Left ventricle myocardium inferior (tissue), 1 donor: ENCODE measurements at regions not wholly inside any gene's neighbourhood (a gene's known extent, or its start where the extent isn't known, plus 50 kb on each side); places are given as distances from the start of the nearest gene placed in this dataset.

Experiments
- DNase-seq: peaks from one replicate; pipeline ENCODE4 v3.0.0-alpha.2; 2020
- H3K27ac ChIP-seq: fragments of 200-600 bp; replicated peaks from 2 replicates; pipeline ENCODE4 v1.8.0; 2021
- H3K27me3 ChIP-seq: fragments of 200-600 bp; 2 replicates; pipeline ENCODE4 v1.8.0; 2021; ENCODE audit warnings: low read depth
- H3K36me3 ChIP-seq: fragments of 200-600 bp; 2 replicates; pipeline ENCODE4 v1.8.0; 2021
- H3K4me1 ChIP-seq: fragments of 200-600 bp; 2 replicates; pipeline ENCODE4 v1.8.0; 2021
- H3K4me3 ChIP-seq: fragments of 200-600 bp; 2 replicates; pipeline ENCODE4 v1.8.0; 2021; ENCODE audit warnings: mild to moderate bottlenecking, moderate library complexity
- H3K9me3 ChIP-seq: fragments of 200-600 bp; replicated peaks from 2 replicates; pipeline ENCODE4 v1.8.0; 2021
- CTCF ChIP-seq: fragments of 200-600 bp; IDR thresholded peaks from 2 replicates; pipeline ENCODE4 v1.8.0; 2021; ENCODE audit warnings: antibody characterized with exemption, mild to moderate bottlenecking, borderline replicate concordance
- intact Hi-C: fragments of 100-400 bp; cut with micrococcal nuclease; formaldehyde crosslinking; loops from one replicate; pipeline ENCODE4 v1.11.0; 2022
- donor health status: DM: no; HTN: yes; CAD: no; lungs with severe emphysema.

- no peaks in the 10 kb centered on the region for H3K27me3 ChIP-seq
- no peak for TF ChIP-seq CTCF
- no peak for DNase-seq
- peaks cover 16% of the 10 kb centered on the region for H3K4me1 ChIP-seq
- H3K36me3 ChIP-seq, result no peaks in the 10 kb centered on the region
- H3K4me3 ChIP-seq, result no peak overlapping the region
- H3K27ac ChIP-seq, result peak overlapping the region; percentile 64
- intact Hi-C loops, result no loop called here
- H3K9me3 ChIP-seq, result no peaks in the 10 kb centered on the region
Measured at GRCh38 chr15:56831467-56832005, 86.9 kb upstream of the TCF12 start.

DNA sequence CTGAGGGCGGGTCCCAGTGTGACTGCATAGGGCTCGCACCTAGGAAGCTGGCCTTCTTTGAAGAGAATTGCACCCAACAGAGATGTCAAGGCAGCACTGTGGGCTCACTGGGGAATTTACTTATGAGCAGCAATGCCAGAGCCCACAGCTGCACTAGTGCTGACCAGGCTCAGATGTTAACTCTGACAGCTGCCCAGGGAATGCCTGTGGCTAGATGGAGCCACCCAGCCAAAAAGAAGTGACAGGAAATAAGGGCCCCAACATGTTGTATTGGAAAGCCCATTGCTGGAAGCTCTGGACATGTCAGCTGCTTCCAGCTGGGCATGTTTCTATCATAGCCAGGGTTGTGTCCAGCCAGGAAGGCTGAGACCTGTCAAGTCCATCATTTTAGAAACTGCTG lies 90.9 kb upstream of the ZNF280D start:
- Histone ChIP-seq H3K27ac (no peak overlapping the region), H3K4me3 (no peak overlapping the region), H3K36me3 (no peaks in the 10 kb centered on the region), H3K27me3 (no peaks in the 10 kb centered on the region), H3K9me3 (no peaks in the 10 kb centered on the region), H3K4me1 (peaks cover 10% of the 10 kb centered on the region)
- intact Hi-C loops, result no loop called here
- no peak for DNase-seq
- no peak for TF ChIP-seq CTCF

DNA sequence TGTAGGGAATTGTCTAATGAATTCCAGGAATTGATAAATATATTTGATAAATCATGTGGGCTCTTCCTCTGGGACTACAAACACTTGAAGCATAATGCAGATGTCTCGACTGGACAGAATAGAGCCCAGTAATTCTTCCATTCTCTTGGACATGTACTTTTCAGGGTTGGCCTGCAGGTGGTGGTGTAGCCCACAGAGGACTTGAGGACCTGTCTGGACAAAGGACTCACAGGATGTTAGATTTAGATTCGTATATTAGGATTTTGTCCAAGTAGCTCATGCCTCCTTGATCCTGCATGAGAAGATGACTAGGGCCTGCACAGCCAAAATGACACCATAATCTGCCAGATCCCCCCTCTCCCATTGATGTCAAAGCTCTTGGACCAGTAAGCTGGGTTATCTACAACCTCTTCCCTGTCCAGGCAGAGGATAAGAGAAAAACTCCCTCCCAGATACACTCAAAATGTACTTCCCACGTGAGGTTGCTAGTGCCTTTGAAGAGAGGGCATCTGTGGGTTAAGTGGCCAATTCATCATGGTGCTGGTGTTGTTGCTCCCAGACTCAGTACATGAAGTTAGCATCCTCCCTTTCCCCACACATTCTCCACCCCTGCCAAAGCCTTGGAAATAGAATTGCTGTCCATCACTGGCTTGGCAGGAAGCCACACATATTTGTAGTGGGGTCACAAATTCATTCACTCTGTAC lies 88.6 kb upstream of the ZNF280D start:
- intact Hi-C loops, result no loop called here
- Histone ChIP-seq H3K27me3 (no peaks in the 10 kb centered on the region), H3K36me3 (no peaks in the 10 kb centered on the region), H3K27ac (no peak overlapping the region), H3K4me3 (no peak overlapping the region), H3K9me3 (no peaks in the 10 kb centered on the region), H3K4me1 (peaks cover 21% of the 10 kb centered on the region)
- peak; percentile 24 for DNase-seq
- peak; percentile 76 for TF ChIP-seq CTCF

GRCh38 chr15:56820333-56820732 lies 87.0 kb upstream of the ZNF280D start:
- no peaks in the 10 kb centered on the region for H3K27me3 ChIP-seq
- no peak overlapping the region for H3K4me3 ChIP-seq
- intact Hi-C loops, result no loop called here
- no peaks in the 10 kb centered on the region for H3K9me3 ChIP-seq
- H3K36me3 ChIP-seq, result no peaks in the 10 kb centered on the region
- no peak for TF ChIP-seq CTCF
- no peak overlapping the region for H3K27ac ChIP-seq
- peaks cover 24% of the 10 kb centered on the region for H3K4me1 ChIP-seq
- no peak for DNase-seq

- no peak overlapping the region for H3K4me3 ChIP-seq
- H3K27ac ChIP-seq, result peak overlapping the region; percentile 6
- no peak for DNase-seq
- no peaks in the 10 kb centered on the region for H3K9me3 ChIP-seq
- no peaks in the 10 kb centered on the region for H3K36me3 ChIP-seq
- no peaks in the 10 kb centered on the region for H3K27me3 ChIP-seq
- no peak for TF ChIP-seq CTCF
- H3K4me1 ChIP-seq, result peaks cover 42% of the 10 kb centered on the region
- intact Hi-C loops, result no loop called here
Measured at GRCh38 chr15:56817321-56818080, 84.2 kb upstream of the ZNF280D start.
